Mesothelial cell of epicardium (in vitro differentiated cells): ENCODE measurements at regions not wholly inside any gene's neighbourhood (a gene's known extent, or its start where the extent isn't known, plus 50 kb on each side); places are given as distances from the start of the nearest gene placed in this dataset.

Experiments used
- DNase-seq, 2 experiments: peaks; one replicate each; pipeline ENCODE4 v3.0.0; 2021; ENCODE audit warnings: low spot score in 2 of 2; ENCODE audit not compliant: unreplicated experiment in 2 of 2
- H3K27ac Mint-ChIP-seq: 2 replicates; pipeline ENCODE4 v1.8.0; 2021; ENCODE audit warnings: mixed read lengths
- H3K27me3 Mint-ChIP-seq: 2 replicates; pipeline ENCODE4 v1.8.0; 2021; ENCODE audit warnings: low read depth, mixed read lengths
- H3K36me3 Mint-ChIP-seq: 2 replicates; pipeline ENCODE4 v1.8.0; 2021; ENCODE audit warnings: mixed read lengths
- H3K4me1 Mint-ChIP-seq: 2 replicates; pipeline ENCODE4 v1.8.0; 2021; ENCODE audit warnings: mixed read lengths
- H3K4me3 Mint-ChIP-seq: 2 replicates; pipeline ENCODE4 v1.8.0; 2021; ENCODE audit warnings: mild to moderate bottlenecking, moderate library complexity, mixed read lengths
- H3K9me3 Mint-ChIP-seq: 2 replicates; pipeline ENCODE4 v1.8.0; 2021; ENCODE audit warnings: mixed read lengths
- TF ChIP-seq, protein P1 (sequence below): fragments of 200-600 bp; sonication (generic); IDR thresholded peaks from one replicate; pipeline ENCODE4 v1.5.0; 2021; ENCODE audit warnings: antibody characterized with exemption; ENCODE audit not compliant: unreplicated experiment

DNA sequence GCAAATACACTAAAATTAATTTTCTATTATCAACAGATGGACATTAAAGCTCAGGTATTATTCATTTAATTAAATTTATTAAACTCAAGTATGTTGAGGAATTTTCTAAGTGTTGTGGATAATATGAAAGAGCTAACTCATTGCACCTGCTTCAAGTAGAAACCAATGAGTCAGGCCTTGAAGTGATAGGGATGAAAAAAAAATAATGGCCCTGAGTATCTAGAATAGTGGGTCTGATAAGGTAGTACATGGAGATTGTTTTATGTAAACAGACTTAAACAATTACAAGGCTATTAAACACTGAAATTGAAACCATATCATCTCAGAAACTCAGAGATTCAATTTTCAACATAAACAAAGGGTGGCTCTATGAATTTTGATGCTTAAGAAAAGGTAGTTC is 857.1 kb upstream of the GBE1 start:
- no peak overlapping the region for H3K27ac Mint-ChIP-seq
- DNase-seq, result no peak
- H3K4me3 Mint-ChIP-seq, result no peak overlapping the region
- H3K36me3 Mint-ChIP-seq, result no peaks in the 10 kb centered on the region
- TF ChIP-seq, protein P1, sequence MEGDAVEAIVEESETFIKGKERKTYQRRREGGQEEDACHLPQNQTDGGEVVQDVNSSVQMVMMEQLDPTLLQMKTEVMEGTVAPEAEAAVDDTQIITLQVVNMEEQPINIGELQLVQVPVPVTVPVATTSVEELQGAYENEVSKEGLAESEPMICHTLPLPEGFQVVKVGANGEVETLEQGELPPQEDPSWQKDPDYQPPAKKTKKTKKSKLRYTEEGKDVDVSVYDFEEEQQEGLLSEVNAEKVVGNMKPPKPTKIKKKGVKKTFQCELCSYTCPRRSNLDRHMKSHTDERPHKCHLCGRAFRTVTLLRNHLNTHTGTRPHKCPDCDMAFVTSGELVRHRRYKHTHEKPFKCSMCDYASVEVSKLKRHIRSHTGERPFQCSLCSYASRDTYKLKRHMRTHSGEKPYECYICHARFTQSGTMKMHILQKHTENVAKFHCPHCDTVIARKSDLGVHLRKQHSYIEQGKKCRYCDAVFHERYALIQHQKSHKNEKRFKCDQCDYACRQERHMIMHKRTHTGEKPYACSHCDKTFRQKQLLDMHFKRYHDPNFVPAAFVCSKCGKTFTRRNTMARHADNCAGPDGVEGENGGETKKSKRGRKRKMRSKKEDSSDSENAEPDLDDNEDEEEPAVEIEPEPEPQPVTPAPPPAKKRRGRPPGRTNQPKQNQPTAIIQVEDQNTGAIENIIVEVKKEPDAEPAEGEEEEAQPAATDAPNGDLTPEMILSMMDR, result no peak
- H3K4me1 Mint-ChIP-seq, result no peaks in the 10 kb centered on the region
- H3K27me3 Mint-ChIP-seq, result no peaks in the 10 kb centered on the region
- peaks cover 25% of the 10 kb centered on the region for H3K9me3 Mint-ChIP-seq

DNA sequence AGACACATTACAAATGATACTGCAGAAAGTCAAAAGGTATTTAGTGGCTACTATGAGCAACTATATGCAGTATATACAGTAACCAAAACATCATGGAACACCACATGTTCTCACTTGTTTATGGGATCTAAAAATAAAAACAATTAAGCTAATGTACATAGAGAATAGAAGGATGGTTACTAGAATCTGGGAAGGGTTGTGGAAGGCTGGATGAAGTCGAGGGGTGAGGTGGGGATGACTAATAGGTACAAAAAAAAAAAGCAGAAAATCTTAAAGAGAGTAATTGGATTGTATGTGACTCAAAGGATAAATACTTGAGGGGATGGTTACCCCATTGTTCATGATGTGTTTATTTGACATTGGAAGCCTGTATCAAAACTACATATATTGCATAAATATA is 848.8 kb upstream of the GBE1 start:
- H3K36me3 Mint-ChIP-seq, result no peaks in the 10 kb centered on the region
- no peak overlapping the region for H3K4me3 Mint-ChIP-seq
- no peak overlapping the region for H3K27ac Mint-ChIP-seq
- no peaks in the 10 kb centered on the region for H3K4me1 Mint-ChIP-seq
- H3K27me3 Mint-ChIP-seq, result no peaks in the 10 kb centered on the region
- DNase-seq, result no peak
- H3K9me3 Mint-ChIP-seq, result peaks cover 14% of the 10 kb centered on the region
- TF ChIP-seq, protein P1, result no peak

GRCh38 chr3:82607391-82607790 is 845.9 kb upstream of the GBE1 start:
- H3K36me3 Mint-ChIP-seq, result no peaks in the 10 kb centered on the region
- no peak overlapping the region for H3K4me3 Mint-ChIP-seq
- H3K27me3 Mint-ChIP-seq, result no peaks in the 10 kb centered on the region
- peaks cover 14% of the 10 kb centered on the region for H3K9me3 Mint-ChIP-seq
- DNase-seq, result no peak
- H3K4me1 Mint-ChIP-seq, result no peaks in the 10 kb centered on the region
- TF ChIP-seq, protein P1, result no peak
- H3K27ac Mint-ChIP-seq, result no peak overlapping the region

GRCh38 chr3:82596805-82597204 is 835.4 kb upstream of the GBE1 start:
- no peaks in the 10 kb centered on the region for H3K4me1 Mint-ChIP-seq
- TF ChIP-seq, protein P1, result no peak
- H3K27ac Mint-ChIP-seq, result no peak overlapping the region
- H3K36me3 Mint-ChIP-seq, result no peaks in the 10 kb centered on the region
- no peak for DNase-seq
- H3K4me3 Mint-ChIP-seq, result no peak overlapping the region
- no peaks in the 10 kb centered on the region for H3K27me3 Mint-ChIP-seq
- H3K9me3 Mint-ChIP-seq, result peaks cover 35% of the 10 kb centered on the region

DNA sequence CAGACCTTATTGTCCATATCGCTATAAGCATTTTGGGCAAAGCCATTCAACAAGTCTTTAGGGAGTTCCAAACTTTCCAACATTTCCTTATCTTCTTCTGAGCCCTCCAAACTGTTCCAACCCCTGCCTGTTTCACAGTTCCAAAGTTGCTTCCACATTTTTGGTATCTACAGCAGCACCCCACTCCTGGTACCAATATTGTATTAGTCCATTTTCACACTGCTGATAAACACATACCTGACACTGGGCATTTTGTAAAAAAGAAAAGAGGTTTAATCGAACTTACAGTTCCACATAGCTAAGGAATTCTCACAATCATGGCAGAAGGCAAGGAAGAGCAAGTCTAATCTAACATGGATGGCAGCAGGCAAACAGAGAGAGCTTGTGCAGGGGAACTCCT is 834.1 kb upstream of the GBE1 start:
- TF ChIP-seq, protein P1, result no peak
- Mint-ChIP-seq H3K36me3 (no peaks in the 10 kb centered on the region), H3K27ac (no peak overlapping the region), H3K27me3 (no peaks in the 10 kb centered on the region), H3K4me3 (no peak overlapping the region), H3K9me3 (peaks cover 35% of the 10 kb centered on the region), H3K4me1 (no peaks in the 10 kb centered on the region)
- DNase-seq, result no peak

DNA sequence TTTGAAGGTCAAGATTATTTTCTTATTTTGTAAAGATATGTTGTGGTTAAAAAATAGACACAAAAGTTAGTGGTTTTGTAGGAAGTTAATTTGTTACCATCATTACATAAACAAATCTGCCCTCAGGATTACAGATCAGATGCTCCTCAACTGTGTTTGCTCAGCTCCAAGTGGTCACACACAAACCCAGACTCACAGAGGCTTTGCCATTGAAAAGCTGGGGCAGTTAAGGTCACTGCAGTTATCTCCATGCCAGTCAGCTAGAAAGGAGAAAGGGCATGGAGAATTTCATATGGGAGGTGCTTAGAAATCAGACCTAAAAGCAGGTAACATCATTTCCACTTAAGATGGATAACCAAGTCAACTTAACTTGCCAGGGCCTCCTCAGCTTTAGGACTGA is 825.7 kb upstream of the GBE1 start:
- H3K27ac Mint-ChIP-seq, result no peak overlapping the region
- TF ChIP-seq, protein P1, result no peak
- no peaks in the 10 kb centered on the region for H3K4me1 Mint-ChIP-seq
- no peak for DNase-seq
- no peaks in the 10 kb centered on the region for H3K27me3 Mint-ChIP-seq
- H3K4me3 Mint-ChIP-seq, result no peak overlapping the region
- no peaks in the 10 kb centered on the region for H3K9me3 Mint-ChIP-seq
- no peaks in the 10 kb centered on the region for H3K36me3 Mint-ChIP-seq
